Fibroblast of lung (primary cell): ENCODE measurements at regions not wholly inside any gene's neighbourhood (a gene's known extent, or its start where the extent isn't known, plus 50 kb on each side); places are given as distances from the start of the nearest gene placed in this dataset.

Experiments
- DNase-seq, 2 donors: peaks; one replicate each; pipeline versions ENCODE4 v3.0.0 to v3.0.0-alpha.2; 2010; ENCODE audit warnings: low read depth in 2 of 2
- H2AFZ ChIP-seq: 2 replicates; pipeline ENCODE4 v1.5.1; 2012; ENCODE audit warnings: low read length, control low read depth, inconsistent platforms
- H3K27ac ChIP-seq: 2 replicates; pipeline ENCODE4 v1.5.1; 2011; ENCODE audit warnings: low read length, control low read depth; ENCODE audit not compliant: insufficient read depth
- H3K27me3 ChIP-seq: 2 replicates; pipeline ENCODE4 v1.5.1; 2011; ENCODE audit warnings: mild to moderate bottlenecking, low read length; ENCODE audit not compliant: control insufficient read depth, insufficient read depth
- H3K36me3 ChIP-seq: 2 replicates; pipeline ENCODE4 v1.5.1; 2011; ENCODE audit warnings: low read length; ENCODE audit not compliant: control insufficient read depth, insufficient read depth
- H3K4me1 ChIP-seq: 2 replicates; pipeline ENCODE4 v1.5.1; 2011; ENCODE audit warnings: low read length; ENCODE audit not compliant: control insufficient read depth, insufficient read depth; ENCODE audit errors: extremely low read depth
- H3K4me2 ChIP-seq: 2 replicates; pipeline ENCODE4 v1.5.1; 2011; ENCODE audit warnings: low read length, control low read depth; ENCODE audit not compliant: insufficient read depth; ENCODE audit errors: extremely low read depth
- H3K4me3 ChIP-seq, 4 experiments: fragments of 200-600 bp in 1 of 4; sonication (generic) in 1 of 4; replicated peaks in 1 of 4; 2 replicates each; pipeline ENCODE4 v1.5.1; 2011 to 2016; ENCODE audit warnings: low read length in 4 of 4, low read depth in 3 of 4, mild to moderate bottlenecking in 3 of 4, control low read depth in 2 of 4, inconsistent platforms in 1 of 4, mixed read lengths in 1 of 4; ENCODE audit not compliant: insufficient read depth in 1 of 4; ENCODE audit errors: control extremely low read depth in 1 of 4
- H3K79me2 ChIP-seq: 2 replicates; pipeline ENCODE4 v1.5.1; 2012; ENCODE audit warnings: mild to moderate bottlenecking, low read length, inconsistent platforms; ENCODE audit not compliant: control insufficient read depth, insufficient read depth
- H3K9ac ChIP-seq: 2 replicates; pipeline ENCODE4 v1.5.1; 2011; ENCODE audit warnings: mild to moderate bottlenecking, low read length, control low read depth; ENCODE audit not compliant: insufficient read depth
- H3K9me3 ChIP-seq: 2 replicates; pipeline ENCODE4 v1.5.1; 2012; ENCODE audit warnings: low read depth, low read length; ENCODE audit not compliant: control insufficient read depth, insufficient read depth
- H4K20me1 ChIP-seq: 2 replicates; pipeline ENCODE4 v1.5.1; 2011; ENCODE audit warnings: low read length; ENCODE audit not compliant: control insufficient read depth, insufficient read depth; ENCODE audit errors: extremely low read depth
- CTCF ChIP-seq, 2 donors: IDR thresholded peaks in 1 of 2; conservative IDR thresholded peaks in 1 of 2; 1 replicate in 1 of 2; 2 replicates in 1 of 2; pipeline ENCODE4 v1.5.1; 2011 to 2012; ENCODE audit warnings: low read length in 2 of 2, control low read depth in 1 of 2, inconsistent platforms in 1 of 2, low read depth in 1 of 2, mild to moderate bottlenecking in 1 of 2
- EZH2 ChIP-seq: IDR thresholded peaks from 2 replicates; pipeline ENCODE4 v1.5.1; 2012; ENCODE audit warnings: low read length, control low read depth, mild to moderate bottlenecking; ENCODE audit errors: missing control alignments

- H2AFZ ChIP-seq = no peak overlapping the region
- no peak overlapping the region for H3K4me2 ChIP-seq
- no peaks in the 10 kb centered on the region for H3K4me1 ChIP-seq
- DNase-seq = no peak
- no peak overlapping the region for H3K27ac ChIP-seq
- H3K9me3 ChIP-seq = no peaks in the 10 kb centered on the region
- H3K79me2 ChIP-seq = no peaks in the 10 kb centered on the region
- TF ChIP-seq EZH2 (no peak), CTCF (conservative IDR thresholded peaks at IDR 0.05 in 1 of 2, IDR thresholded peaks at IDR 0.05 in 1 of 2; ENCODE audit: low read depth in 1 of 2, low read length in 2 of 2) (no peak)
- H3K27me3 ChIP-seq = peaks cover 22% of the 10 kb centered on the region
- no peaks in the 10 kb centered on the region for H3K36me3 ChIP-seq
- no peak overlapping the region for H3K9ac ChIP-seq
- no peak overlapping the region for H3K4me3 ChIP-seq
- H4K20me1 ChIP-seq = no peaks in the 10 kb centered on the region
Observed at GRCh38 chr17:45690625-45691275, 93.4 kb upstream of the CRHR1 start.

- Histone ChIP-seq H3K4me2 (no peak overlapping the region), H3K9me3 (no peaks in the 10 kb centered on the region), H3K27ac (no peak overlapping the region), H2AFZ (no peak overlapping the region), H3K4me3 (no peak overlapping the region), H3K9ac (no peak overlapping the region), H3K4me1 (no peaks in the 10 kb centered on the region), H3K27me3 (peaks cover 22% of the 10 kb centered on the region), H4K20me1 (no peaks in the 10 kb centered on the region), H3K36me3 (no peaks in the 10 kb centered on the region), H3K79me2 (no peaks in the 10 kb centered on the region)
- no peak for DNase-seq
- TF ChIP-seq EZH2 (no peak), CTCF (conservative IDR thresholded peaks at IDR 0.05 in 1 of 2, IDR thresholded peaks at IDR 0.05 in 1 of 2; ENCODE audit: low read depth in 1 of 2, low read length in 2 of 2) (no peak)
Observed at GRCh38 chr17:45692661-45693060, 91.5 kb upstream of the CRHR1 start.

- no peak for DNase-seq
- TF ChIP-seq CTCF (conservative IDR thresholded peaks at IDR 0.05 in 1 of 2, IDR thresholded peaks at IDR 0.05 in 1 of 2; ENCODE audit: low read depth in 1 of 2, low read length in 2 of 2) = no peak
- no peak for TF ChIP-seq EZH2
- no peak overlapping the region for H3K9ac ChIP-seq
- H4K20me1 ChIP-seq = no peaks in the 10 kb centered on the region
- no peak overlapping the region for H2AFZ ChIP-seq
- H3K79me2 ChIP-seq = no peaks in the 10 kb centered on the region
- H3K4me1 ChIP-seq = no peaks in the 10 kb centered on the region
- H3K27me3 ChIP-seq = peaks cover 17% of the 10 kb centered on the region
- no peaks in the 10 kb centered on the region for H3K9me3 ChIP-seq
- H3K4me2 ChIP-seq = no peak overlapping the region
- H3K36me3 ChIP-seq = no peaks in the 10 kb centered on the region
- no peak overlapping the region for H3K27ac ChIP-seq
- no peak overlapping the region for H3K4me3 ChIP-seq
Observed at GRCh38 chr17:45693792-45694191, 90.3 kb upstream of the CRHR1 start.
